H9 (cell line): ENCODE measurements at regions not wholly inside any gene's neighbourhood (a gene's known extent, or its start where the extent isn't known, plus 50 kb on each side); places are given as distances from the start of the nearest gene placed in this dataset.

ENCODE experiments used
- DNase-seq: peaks from one replicate; pipeline ENCODE4 v3.0.0-alpha.2; 2017
- H2AFZ ChIP-seq: one replicate; pipeline ENCODE4 v1.6.1; 2013; ENCODE audit warnings: mild to moderate bottlenecking, low read length, control low read depth, moderate library complexity
- H2AK5ac ChIP-seq: 2 replicates; pipeline ENCODE4 v1.6.1; 2013; ENCODE audit warnings: low read length, control low read depth, mixed read lengths; ENCODE audit not compliant: insufficient read length
- H2BK120ac ChIP-seq: one replicate; pipeline ENCODE4 v1.6.1; 2013; ENCODE audit warnings: low read depth, mild to moderate bottlenecking, low read length, control low read depth, inconsistent platforms; ENCODE audit not compliant: poor library complexity, severe bottlenecking
- H2BK12ac ChIP-seq: 2 replicates; pipeline ENCODE4 v1.6.1; 2013; ENCODE audit warnings: low read length, control low read depth, mixed read lengths, low read depth; ENCODE audit not compliant: insufficient read length
- H2BK15ac ChIP-seq: 2 replicates; pipeline ENCODE4 v1.6.1; 2013; ENCODE audit warnings: low read depth, low read length, control low read depth
- H2BK20ac ChIP-seq: one replicate; pipeline ENCODE4 v1.6.1; 2013; ENCODE audit warnings: low read depth, mild to moderate bottlenecking, low read length, control low read depth, inconsistent platforms; ENCODE audit not compliant: poor library complexity, severe bottlenecking
- H2BK5ac ChIP-seq: 2 replicates; pipeline ENCODE4 v1.6.1; 2013; ENCODE audit warnings: low read length, control low read depth, mixed read lengths; ENCODE audit not compliant: insufficient read length
- H3K14ac ChIP-seq: 2 replicates; pipeline ENCODE4 v1.6.1; 2013; ENCODE audit warnings: low read length, control low read depth; ENCODE audit not compliant: insufficient read depth
- H3K18ac ChIP-seq: 2 replicates; pipeline ENCODE4 v1.6.1; 2013; ENCODE audit warnings: low read depth, mild to moderate bottlenecking, mixed read lengths, low read length, control low read depth; ENCODE audit not compliant: insufficient read length
- H3K23ac ChIP-seq: 2 replicates; pipeline ENCODE4 v1.6.1; 2013; ENCODE audit warnings: low read length, control low read depth, mixed read lengths, low read depth; ENCODE audit not compliant: insufficient read length
- H3K23me2 ChIP-seq: 2 replicates; pipeline ENCODE4 v1.6.1; 2013; ENCODE audit warnings: low read depth, mild to moderate bottlenecking, mixed read lengths, low read length, control low read depth; ENCODE audit not compliant: insufficient read length, poor library complexity, severe bottlenecking
- H3K27ac ChIP-seq: 2 replicates; pipeline ENCODE4 v1.5.1; 2013; ENCODE audit warnings: low read length, control low read depth, mixed read lengths, low read depth; ENCODE audit not compliant: insufficient read length
- H3K27me3 ChIP-seq: 2 replicates; pipeline ENCODE4 v1.6.1; 2013; ENCODE audit warnings: low read length, control low read depth, inconsistent platforms; ENCODE audit not compliant: insufficient read depth
- H3K4ac ChIP-seq: 2 replicates; pipeline ENCODE4 v1.6.1; 2013; ENCODE audit warnings: low read depth, mild to moderate bottlenecking, control low read depth, inconsistent platforms, low read length, moderate library complexity
- H3K4me1 ChIP-seq: 2 replicates; pipeline ENCODE4 v1.6.1; 2013; ENCODE audit warnings: low read length, control low read depth, inconsistent platforms; ENCODE audit not compliant: insufficient read depth
- H3K4me2 ChIP-seq: 2 replicates; pipeline ENCODE4 v1.6.1; 2013; ENCODE audit warnings: low read length, control low read depth, mixed read lengths; ENCODE audit not compliant: insufficient read length, insufficient read depth
- H3K56ac ChIP-seq: 2 replicates; pipeline ENCODE4 v1.6.1; 2013; ENCODE audit warnings: low read depth, mild to moderate bottlenecking, mixed read lengths, low read length, control low read depth; ENCODE audit not compliant: insufficient read length
- H3K79me1 ChIP-seq: 2 replicates; pipeline ENCODE4 v1.6.1; 2013; ENCODE audit warnings: low read depth, mild to moderate bottlenecking, moderate library complexity, low read length, control low read depth, inconsistent platforms; ENCODE audit not compliant: insufficient read depth, poor library complexity, severe bottlenecking
- H3K79me2 ChIP-seq: 2 replicates; pipeline ENCODE4 v1.6.1; 2013; ENCODE audit warnings: low read length, control low read depth, inconsistent platforms; ENCODE audit not compliant: insufficient read depth
- H3K9ac ChIP-seq: 2 replicates; pipeline ENCODE4 v1.6.1; 2013; ENCODE audit warnings: low read length, control low read depth, mixed read lengths; ENCODE audit not compliant: insufficient read length; ENCODE audit errors: extremely low read depth
- H3K9me3 ChIP-seq: one replicate; pipeline ENCODE4 v1.6.1; 2013; ENCODE audit warnings: low read depth, low read length, inconsistent platforms; ENCODE audit not compliant: control insufficient read depth
- H3T11ph ChIP-seq: one replicate; pipeline ENCODE4 v1.6.1; 2013; ENCODE audit warnings: mild to moderate bottlenecking, low read length, control low read depth, inconsistent platforms
- H4K20me1 ChIP-seq: one replicate; pipeline ENCODE4 v1.6.1; 2013; ENCODE audit not compliant: control insufficient read depth, insufficient read length, insufficient read depth
- H4K5ac ChIP-seq: 2 replicates; pipeline ENCODE4 v1.6.1; 2013; ENCODE audit warnings: low read depth, mild to moderate bottlenecking, mixed read lengths, low read length, control low read depth; ENCODE audit not compliant: insufficient read length
- H4K8ac ChIP-seq: replicated peaks from 2 replicates; pipeline ENCODE4 v1.6.1; 2013; ENCODE audit warnings: low read length, control low read depth, mixed read lengths, low read depth; ENCODE audit not compliant: insufficient read length
- H4K91ac ChIP-seq: 2 replicates; pipeline ENCODE4 v1.6.1; 2013; ENCODE audit warnings: low read depth, mild to moderate bottlenecking, moderate library complexity, mixed read lengths, low read length, control low read depth; ENCODE audit not compliant: insufficient read length
- H3K27ac Mint-ChIP-seq, 3 experiments: 2 replicates in 2 of 3; 3 replicates in 1 of 3; pipeline ENCODE4 v1.8.0; 2020 to 2021; ENCODE audit warnings: mixed read lengths in 3 of 3, mild to moderate bottlenecking in 1 of 3, moderate library complexity in 1 of 3
- H3K27me3 Mint-ChIP-seq: 2 replicates; pipeline ENCODE4 v1.8.0; 2021; ENCODE audit warnings: low read depth, mild to moderate bottlenecking, moderate library complexity, mixed read lengths
- H3K36me3 Mint-ChIP-seq, 3 experiments: 2 replicates in 2 of 3; 3 replicates in 1 of 3; pipeline ENCODE4 v1.8.0; 2020 to 2021; ENCODE audit warnings: low read depth in 3 of 3, mixed read lengths in 3 of 3; ENCODE audit not compliant: insufficient read depth in 1 of 3
- H3K4me1 Mint-ChIP-seq, 2 experiments: 2 replicates each; pipeline ENCODE4 v1.8.0; 2020; ENCODE audit warnings: mixed read lengths in 2 of 2
- H3K4me3 Mint-ChIP-seq, 2 experiments: 2 replicates in 1 of 2; 3 replicates in 1 of 2; pipeline ENCODE4 v1.8.0; 2020 to 2021; ENCODE audit warnings: mild to moderate bottlenecking in 2 of 2, mixed read lengths in 2 of 2, moderate library complexity in 1 of 2
- H3K9me3 Mint-ChIP-seq, 2 experiments: 2 replicates in 1 of 2; 3 replicates in 1 of 2; pipeline ENCODE4 v1.8.0; 2020; ENCODE audit warnings: mild to moderate bottlenecking in 2 of 2, mixed read lengths in 2 of 2, moderate library complexity in 1 of 2
- CTCF ChIP-seq: fragments of 200-600 bp; sonication (generic); conservative IDR thresholded peaks from 3 replicates; pipeline ENCODE4 v1.8.0; 2021; ENCODE audit warnings: antibody characterized with exemption, mild to moderate bottlenecking
- WGBS: extraction: QIAGEN DNeasy Blood & Tissue Kit; methylation state at CpG from one replicate; pipeline ENCODE4 v1.1.7; 2013; ENCODE audit warnings: missing lambda C conversion rate, low lambda C conversion rate, mixed read lengths; ENCODE audit not compliant: insufficient read length; ENCODE audit errors: extremely low coverage; 5-methylcytosine and 5-hydroxymethylcytosine counted together

GRCh38 chr5:74061292-74061691 is 435.3 kb downstream of the ARHGEF28 start:
- Mint-ChIP-seq H3K4me3 (no peak overlapping the region), H3K27ac (no peak overlapping the region)
- no peak overlapping the region for H2BK5ac ChIP-seq

More at GRCh38 chr5:74061292-74061691, 435.3 kb downstream of the ARHGEF28 start:
- no peaks in the 10 kb centered on the region for H3K27me3 ChIP-seq
- no peak overlapping the region for H3K4me2 ChIP-seq
- H3K9ac ChIP-seq: no peak overlapping the region
- H3K9me3 Mint-ChIP-seq: no peaks in the 10 kb centered on the region
- DNase-seq: no peak
- no peak overlapping the region for H3K23ac ChIP-seq
- no peaks in the 10 kb centered on the region for H3K9me3 ChIP-seq
- H3K36me3 Mint-ChIP-seq: no peaks in the 10 kb centered on the region
- H4K5ac ChIP-seq: no peak overlapping the region
- no peak for TF ChIP-seq CTCF
- no peak overlapping the region for H2AK5ac ChIP-seq
- no peak overlapping the region for H3K56ac ChIP-seq
- 0 out of 4 replicates have a peak, but pooled peaks cover 0 to 2% of the 10 kb centered on the region in 2 experiments for H3K4me1 Mint-ChIP-seq
- no peaks in the 10 kb centered on the region for H3K23me2 ChIP-seq
- H3K18ac ChIP-seq: no peak overlapping the region
- no peak overlapping the region for H2BK15ac ChIP-seq
- no peaks in the 10 kb centered on the region for H3K4me1 ChIP-seq
- WGBS: no CpG with 5 or more reads among the region's 1 CpG
- no peak overlapping the region for H2BK12ac ChIP-seq
- H2AFZ ChIP-seq: no peak overlapping the region
- no peak overlapping the region for H4K91ac ChIP-seq
- H4K8ac ChIP-seq: no peak overlapping the region
- H3K79me1 ChIP-seq: no peaks in the 10 kb centered on the region
- H3K27me3 Mint-ChIP-seq: no peaks in the 10 kb centered on the region
- H3K27ac ChIP-seq: no peak overlapping the region
- no peak overlapping the region for H2BK120ac ChIP-seq
- no peak overlapping the region for H2BK20ac ChIP-seq
- no peak overlapping the region for H3K14ac ChIP-seq
- H4K20me1 ChIP-seq: no peaks in the 10 kb centered on the region
- no peak overlapping the region for H3K4ac ChIP-seq
- no peaks in the 10 kb centered on the region for H3K79me2 ChIP-seq
- no peak overlapping the region for H3T11ph ChIP-seq
